ENCODE measurements at regions not wholly inside any gene's neighbourhood (a gene's known extent, or its start where the extent isn't known, plus 50 kb on each side); places are given as distances from the start of the nearest gene placed in this dataset.

GRCh38 chr11:107218123-107219013, 200.1 kb upstream of the GUCY1A2 start:
- DNase-seq: no peak

- no peak for DNase-seq
These were observed 199.2 kb upstream of the GUCY1A2 start for GRCh38 chr11:107217444-107217843.

- no peak for DNase-seq
These were observed 196.7 kb upstream of the GUCY1A2 start for GRCh38 chr11:107215010-107215409.

- DNase-seq: no peak
These were observed 185.4 kb upstream of the GUCY1A2 start for GRCh38 chr11:107203656-107204055.

GRCh38 chr11:107202241-107202640, 184.0 kb upstream of the GUCY1A2 start:
- DNase-seq: no peak

GRCh38 chr11:107198490-107199007, 180.3 kb upstream of the GUCY1A2 start:
- DNase-seq: no peak

GRCh38 chr11:107197932-107198331, 179.7 kb upstream of the GUCY1A2 start:
- DNase-seq: no peak

- DNase-seq: no peak
These were observed 178.5 kb upstream of the GUCY1A2 start for GRCh38 chr11:107196732-107197131.

- DNase-seq: no peak
These were observed 166.7 kb upstream of the GUCY1A2 start for GRCh38 chr11:107184986-107185385.

GRCh38 chr11:107183953-107184352, 165.7 kb upstream of the GUCY1A2 start:
- DNase-seq: no peak

- DNase-seq: no peak
These were observed 164.7 kb upstream of the GUCY1A2 start for GRCh38 chr11:107182978-107183377.

- no peak for DNase-seq
These were observed 162.0 kb upstream of the GUCY1A2 start for GRCh38 chr11:107180236-107180635.

GRCh38 chr11:107179829-107180228, 161.6 kb upstream of the GUCY1A2 start:
- DNase-seq: no peak

- no peak for DNase-seq
These were observed 158.8 kb upstream of the GUCY1A2 start for GRCh38 chr11:107177106-107177477.

- DNase-seq: no peak
These were observed 158.2 kb upstream of the GUCY1A2 start for GRCh38 chr11:107176148-107177105.

- no peak for DNase-seq
These were observed 156.6 kb upstream of the GUCY1A2 start for GRCh38 chr11:107174856-107175255.

- no peak for DNase-seq
These were observed 154.7 kb upstream of the GUCY1A2 start for GRCh38 chr11:107172996-107173395.

GRCh38 chr11:107157809-107158187, 139.5 kb upstream of the GUCY1A2 start:
- no peak for DNase-seq

- no peak for DNase-seq
These were observed 139.0 kb upstream of the GUCY1A2 start for GRCh38 chr11:107157146-107157808.

GRCh38 chr11:107151579-107151978, 133.3 kb upstream of the GUCY1A2 start:
- no peak for DNase-seq

GRCh38 chr11:107151158-107151557, 132.9 kb upstream of the GUCY1A2 start:
- no peak for DNase-seq

- DNase-seq: no peak
These were observed 122.7 kb upstream of the GUCY1A2 start for GRCh38 chr11:107140983-107141382.

GRCh38 chr11:107139396-107139795, 121.1 kb upstream of the GUCY1A2 start:
- no peak for DNase-seq

Data from NCI-H1694 (cell line).